Thyroid gland (tissue), 4 donors: ENCODE measurements at regions not wholly inside any gene's neighbourhood (a gene's known extent, or its start where the extent isn't known, plus 50 kb on each side); places are given as distances from the start of the nearest gene placed in this dataset.
"Not testable (repeated sequence)": the region's sequence is repeated elsewhere in the genome, so short reads cannot be mapped to it uniquely, and the experiment has no call there.

Source experiments
- DNase-seq, 2 donors: peaks; one replicate each; pipeline ENCODE4 v3.0.0-alpha.2; 2019
- H3K27ac ChIP-seq, 3 donors: fragments of 200-600 bp; sonication (generic); 1 replicate in 2 of 3; 2 replicates in 1 of 3; pipeline ENCODE4 v1.5.1; 2016 to 2019; ENCODE audit warnings: mild to moderate bottlenecking in 1 of 3, moderate library complexity in 1 of 3
- H3K27me3 ChIP-seq: fragments of 200-600 bp; sonication (generic); one replicate; pipeline ENCODE4 v1.5.1; 2019
- H3K36me3 ChIP-seq, 2 donors: fragments of 200-600 bp; sonication (generic); one replicate each; pipeline ENCODE4 v1.5.1; 2016 to 2019
- H3K4me1 ChIP-seq, 2 donors: fragments of 200-600 bp; sonication (generic); one replicate each; pipeline ENCODE4 v1.5.1; 2017 to 2019
- H3K4me3 ChIP-seq, 3 donors: fragments of 200-600 bp; sonication (generic); replicated peaks in 1 of 3; 1 replicate in 2 of 3; 2 replicates in 1 of 3; pipeline ENCODE4 v1.5.1; 2016; ENCODE audit warnings: mild to moderate bottlenecking in 1 of 3
- H3K9me3 ChIP-seq: fragments of 200-600 bp; sonication (generic); one replicate; pipeline ENCODE4 v1.5.1; 2017
- WGBS, 2 donors: methylation state at CpG; one replicate each; pipeline ENCODE4 v1.1.5; 2017; 5-methylcytosine and 5-hydroxymethylcytosine counted together
- intact Hi-C: fragments of 100-400 bp; cut with DNase I; formaldehyde crosslinking; loops from one replicate; pipeline ENCODE4 v1.15.1; 2023

GRCh38 chr21:6545288-6545687 is 3976.1 kb upstream of the TPTE start:
- no CpG with 5 or more reads among the region's 33 CpGs for WGBS, 2 donors
- H3K4me1 ChIP-seq, H3K27ac ChIP-seq, H3K4me3 ChIP-seq, H3K9me3 ChIP-seq, intact Hi-C loops, H3K36me3 ChIP-seq, DNase-seq, H3K27me3 ChIP-seq: not testable (repeated sequence)

GRCh38 chr21:6551045-6551444 is 3970.3 kb upstream of the TPTE start:
- DNase-seq, H3K9me3 ChIP-seq, H3K4me3 ChIP-seq, H3K4me1 ChIP-seq, H3K27me3 ChIP-seq, H3K27ac ChIP-seq, H3K36me3 ChIP-seq, intact Hi-C loops: not testable (repeated sequence)
- no CpG with 5 or more reads among the region's 23 CpGs for whole genome bisulfite sequencing, 2 donors

- WGBS, 2 donors = no CpG with 5 or more reads among the region's 24 CpGs
- H3K4me1 ChIP-seq, H3K27ac ChIP-seq, H3K4me3 ChIP-seq, H3K27me3 ChIP-seq, intact Hi-C loops, DNase-seq, H3K36me3 ChIP-seq, H3K9me3 ChIP-seq: not testable (repeated sequence)
Measured at GRCh38 chr21:6553505-6554376, 3967.6 kb upstream of the TPTE start.

- DNase-seq, intact Hi-C loops, H3K9me3 ChIP-seq, H3K4me1 ChIP-seq, H3K27ac ChIP-seq, H3K4me3 ChIP-seq, H3K27me3 ChIP-seq, H3K36me3 ChIP-seq: not testable (repeated sequence)
- WGBS, 2 donors = no CpG with 5 or more reads among the region's 9 CpGs
Measured at GRCh38 chr21:6554377-6554864, 3967.0 kb upstream of the TPTE start.

GRCh38 chr21:6556516-6556915 is 3964.9 kb upstream of the TPTE start:
- intact Hi-C loops, H3K9me3 ChIP-seq, H3K27me3 ChIP-seq: not testable (repeated sequence)

GRCh38 chr21:6557415-6557814 is 3964.0 kb upstream of the TPTE start:
- H3K36me3 ChIP-seq, H3K27ac ChIP-seq, H3K4me3 ChIP-seq, H3K4me1 ChIP-seq, H3K27me3 ChIP-seq, intact Hi-C loops, DNase-seq, H3K9me3 ChIP-seq: not testable (repeated sequence)
- WGBS, 2 donors = no CpG with 5 or more reads among the region's 14 CpGs

More at GRCh38 chr21:6556516-6556915, 3964.9 kb upstream of the TPTE start:
- not testable (repeated sequence) for DNase-seq, H3K27ac ChIP-seq, H3K36me3 ChIP-seq, H3K4me1 ChIP-seq, H3K4me3 ChIP-seq
- WGBS, 2 donors = no CpG with 5 or more reads among the region's 3 CpGs

- H3K9me3 ChIP-seq, H3K4me3 ChIP-seq, H3K4me1 ChIP-seq, H3K36me3 ChIP-seq, DNase-seq, H3K27ac ChIP-seq, intact Hi-C loops, H3K27me3 ChIP-seq: not testable (repeated sequence)
- no CpG with 5 or more reads among the region's 10 CpGs for WGBS, 2 donors
Measured at GRCh38 chr21:6561168-6561567, 3960.2 kb upstream of the TPTE start.

- H3K36me3 ChIP-seq, H3K4me1 ChIP-seq, H3K27me3 ChIP-seq, H3K4me3 ChIP-seq, DNase-seq, intact Hi-C loops, H3K9me3 ChIP-seq, H3K27ac ChIP-seq: not testable (repeated sequence)
- no CpG with 5 or more reads among the region's 9 CpGs for WGBS, 2 donors
Measured at GRCh38 chr21:6561578-6561977, 3959.8 kb upstream of the TPTE start.

- H3K27me3 ChIP-seq, intact Hi-C loops, DNase-seq, H3K4me1 ChIP-seq, H3K27ac ChIP-seq, H3K36me3 ChIP-seq, H3K9me3 ChIP-seq, H3K4me3 ChIP-seq: not testable (repeated sequence)
- WGBS, 2 donors = no CpG with 5 or more reads among the region's 44 CpGs
Measured at GRCh38 chr21:6564543-6565166, 3956.7 kb upstream of the TPTE start.

- H3K9me3 ChIP-seq, intact Hi-C loops, H3K4me1 ChIP-seq, DNase-seq, H3K27me3 ChIP-seq, H3K27ac ChIP-seq, H3K36me3 ChIP-seq, H3K4me3 ChIP-seq: not testable (repeated sequence)
- WGBS, 2 donors = 56 to 58% methylated on average over 10 to 13 of the region's 17 CpGs
Measured at GRCh38 chr21:6565190-6566094, 3955.9 kb upstream of the TPTE start.

GRCh38 chr21:6567542-6567941 is 3953.8 kb upstream of the TPTE start:
- no CpG with 5 or more reads among the region's 5 CpGs for WGBS, 2 donors
- H3K4me3 ChIP-seq, H3K9me3 ChIP-seq, DNase-seq, H3K27ac ChIP-seq, intact Hi-C loops, H3K27me3 ChIP-seq, H3K4me1 ChIP-seq, H3K36me3 ChIP-seq: not testable (repeated sequence)

GRCh38 chr21:6569152-6569551 is 3952.2 kb upstream of the TPTE start:
- H3K27me3 ChIP-seq, DNase-seq, H3K9me3 ChIP-seq, H3K4me3 ChIP-seq, H3K36me3 ChIP-seq, H3K27ac ChIP-seq, intact Hi-C loops, H3K4me1 ChIP-seq: not testable (repeated sequence)
- WGBS, 2 donors = no CpG with 5 or more reads among the region's 16 CpGs
